SK-N-MC (cell line): ENCODE measurements at regions not wholly inside any gene's neighbourhood (a gene's known extent, or its start where the extent isn't known, plus 50 kb on each side); places are given as distances from the start of the nearest gene placed in this dataset.

Experiments used
- DNase-seq: peaks from one replicate; pipeline ENCODE4 v3.0.0-alpha.2; 2011; ENCODE audit warnings: low read depth, low spot score
- H3K27ac ChIP-seq: fragments of 200-600 bp; sonication (generic); 2 replicates; pipeline ENCODE4 v1.5.1; 2016; ENCODE audit warnings: mixed run types
- H3K36me3 ChIP-seq: fragments of 200-600 bp; sonication (generic); 2 replicates; pipeline ENCODE4 v1.6.1; 2017; ENCODE audit warnings: antibody characterized with exemption, low read length, mixed read lengths; ENCODE audit not compliant: insufficient read depth
- H3K4me3 ChIP-seq: fragments of 200-600 bp; sonication (generic); 2 replicates; pipeline ENCODE4 v1.5.1; 2016
- H3K9ac ChIP-seq: fragments of 200-600 bp; sonication (generic); 2 replicates; pipeline ENCODE4 v1.8.0; 2017; ENCODE audit warnings: mixed run types, mixed read lengths; ENCODE audit not compliant: insufficient read length
- H3K9me3 ChIP-seq: fragments of 200-600 bp; sonication (generic); 2 replicates; pipeline ENCODE4 v1.6.1; 2017; ENCODE audit warnings: low read depth, mild to moderate bottlenecking, antibody characterized with exemption, low read length, moderate library complexity, mixed read lengths
- EZH2 ChIP-seq: fragments of 200-600 bp; sonication (generic); IDR thresholded peaks from one replicate; pipeline ENCODE4 v1.6.1; 2017; ENCODE audit warnings: antibody characterized with exemption
- FOXP2 ChIP-seq: optimal IDR thresholded peaks from 2 replicates; pipeline ENCODE3; 2011; ENCODE audit warnings: mild to moderate bottlenecking, moderate library complexity; ENCODE audit not compliant: insufficient read depth; ENCODE audit errors: extremely low read length, control extremely low read depth
- POLR2AphosphoS5 ChIP-seq: IDR thresholded peaks from 2 replicates; pipeline ENCODE4 v1.6.1; 2012; ENCODE audit warnings: mild to moderate bottlenecking, low read depth, low read length, borderline replicate concordance

DNA sequence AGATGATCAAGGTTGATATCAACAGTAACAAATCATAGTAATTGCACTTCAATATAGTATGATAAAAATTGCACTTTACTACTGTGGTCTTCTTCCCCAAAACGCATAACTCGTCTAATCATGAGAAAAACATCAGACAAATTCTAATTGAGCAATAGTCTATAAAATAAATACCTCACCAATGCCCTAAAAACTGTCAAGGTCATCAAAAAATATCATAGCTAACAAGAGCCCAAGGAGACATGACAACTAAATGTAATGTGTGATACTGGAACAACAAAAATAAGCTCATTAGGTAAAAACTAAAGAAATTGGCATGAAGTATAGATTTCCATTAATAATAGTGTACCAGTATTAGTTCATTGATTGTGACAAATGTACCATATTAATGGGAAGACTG, 85.6 kb upstream of the LRRC3B start:
- H3K9me3 ChIP-seq = no peaks in the 10 kb centered on the region
- no peak overlapping the region for H3K4me3 ChIP-seq
- H3K36me3 ChIP-seq = no peaks in the 10 kb centered on the region
- TF ChIP-seq POLR2AphosphoS5 (no peak), FOXP2 (no peak), EZH2 (no peak)
- DNase-seq = no peak
- H3K9ac ChIP-seq = no peak overlapping the region
- no peak overlapping the region for H3K27ac ChIP-seq

DNA sequence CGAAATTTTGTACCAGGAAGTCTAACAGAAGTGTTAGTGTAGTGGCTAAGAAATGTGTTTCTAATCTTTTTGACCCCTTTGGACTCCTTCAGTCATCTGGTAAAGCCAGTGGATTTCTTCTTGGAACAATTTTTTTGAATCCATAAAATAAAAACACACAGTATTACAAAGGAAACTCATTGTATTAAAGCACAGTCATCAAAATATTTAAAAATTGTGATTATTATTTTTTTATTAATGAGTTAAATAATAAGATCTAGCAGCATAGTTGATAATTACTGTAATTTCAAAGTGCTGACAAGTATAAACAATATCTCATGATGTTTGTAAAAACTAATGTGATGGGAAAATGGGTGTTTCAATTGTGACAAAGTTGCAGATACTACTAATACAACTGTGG, 72.2 kb upstream of the LRRC3B start:
- H3K27ac ChIP-seq = no peak overlapping the region
- H3K4me3 ChIP-seq = no peak overlapping the region
- H3K9ac ChIP-seq = no peak overlapping the region
- no peaks in the 10 kb centered on the region for H3K9me3 ChIP-seq
- H3K36me3 ChIP-seq = no peaks in the 10 kb centered on the region
- TF ChIP-seq FOXP2 = no peak
- no peak for TF ChIP-seq POLR2AphosphoS5
- TF ChIP-seq EZH2 = no peak
- no peak for DNase-seq

DNA sequence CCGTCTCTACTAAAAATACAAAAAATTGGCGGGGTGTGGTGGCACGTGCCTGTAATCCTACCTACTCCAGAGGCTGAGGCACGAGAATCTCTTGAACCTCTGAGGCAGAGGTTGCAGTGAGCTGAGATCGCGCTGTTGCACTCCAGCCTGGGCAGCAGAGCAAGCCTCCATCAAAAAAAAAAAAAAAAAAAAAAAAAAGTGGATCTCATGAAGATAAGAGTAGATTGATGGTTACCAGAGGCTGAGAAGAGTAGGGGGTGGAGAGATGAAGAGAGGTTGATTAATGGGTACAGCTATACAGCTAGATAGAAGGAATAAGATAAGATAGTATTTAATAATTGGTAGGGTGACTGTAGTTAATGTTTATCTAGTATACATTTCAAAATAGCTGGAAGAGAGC, 65.9 kb upstream of the LRRC3B start:
- TF ChIP-seq EZH2 = no peak
- TF ChIP-seq FOXP2 = no peak
- TF ChIP-seq POLR2AphosphoS5 = no peak
- Histone ChIP-seq H3K4me3 (no peak overlapping the region), H3K36me3 (no peaks in the 10 kb centered on the region), H3K9me3 (no peaks in the 10 kb centered on the region), H3K27ac (no peak overlapping the region), H3K9ac (no peak overlapping the region)
- no peak for DNase-seq

DNA sequence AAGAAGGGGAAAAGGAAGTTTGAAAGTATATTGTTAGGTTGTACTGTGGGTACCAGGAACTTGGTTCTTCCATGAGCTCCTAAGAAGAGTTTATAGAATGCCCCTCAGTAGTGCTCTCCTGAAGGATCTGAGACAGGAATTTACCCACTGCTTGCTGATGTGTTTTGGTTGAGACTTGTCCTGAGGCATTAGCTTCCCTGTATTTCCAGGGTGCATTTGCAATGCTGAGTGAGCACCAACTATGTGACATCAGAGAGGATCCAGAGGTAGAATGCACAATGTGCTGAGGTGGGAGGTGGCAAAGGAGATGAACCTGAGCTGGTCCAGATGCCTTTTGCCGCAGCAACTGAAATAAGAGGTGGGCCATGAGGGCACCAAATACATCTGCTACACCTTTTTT, 64.3 kb upstream of the LRRC3B start:
- H3K36me3 ChIP-seq = no peaks in the 10 kb centered on the region
- no peak overlapping the region for H3K4me3 ChIP-seq
- no peak for DNase-seq
- no peak for TF ChIP-seq POLR2AphosphoS5
- TF ChIP-seq FOXP2 = no peak
- no peak for TF ChIP-seq EZH2
- H3K27ac ChIP-seq = no peak overlapping the region
- no peaks in the 10 kb centered on the region for H3K9me3 ChIP-seq
- H3K9ac ChIP-seq = no peak overlapping the region

DNA sequence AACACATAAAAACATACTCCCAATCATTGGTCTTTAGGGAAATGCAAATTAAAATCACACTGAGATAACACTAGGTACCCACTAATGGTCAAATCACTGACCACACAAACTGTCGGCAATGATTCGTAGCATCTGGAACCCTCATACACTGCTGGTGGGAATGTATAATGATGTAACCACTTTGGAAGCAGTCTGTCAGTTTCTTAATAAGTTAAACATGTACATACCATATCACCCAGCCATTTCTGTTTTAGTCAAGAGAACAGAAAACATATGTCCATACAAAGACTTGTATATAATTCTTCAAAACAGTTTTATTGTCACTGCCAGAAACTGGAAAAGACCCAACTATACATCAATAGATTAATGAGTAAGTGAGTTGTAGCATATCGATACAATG, 63.3 kb upstream of the LRRC3B start:
- Histone ChIP-seq H3K9ac (no peak overlapping the region), H3K4me3 (no peak overlapping the region), H3K36me3 (no peaks in the 10 kb centered on the region), H3K27ac (no peak overlapping the region), H3K9me3 (no peaks in the 10 kb centered on the region)
- DNase-seq = no peak
- TF ChIP-seq POLR2AphosphoS5 (no peak), EZH2 (no peak), FOXP2 (no peak)

DNA sequence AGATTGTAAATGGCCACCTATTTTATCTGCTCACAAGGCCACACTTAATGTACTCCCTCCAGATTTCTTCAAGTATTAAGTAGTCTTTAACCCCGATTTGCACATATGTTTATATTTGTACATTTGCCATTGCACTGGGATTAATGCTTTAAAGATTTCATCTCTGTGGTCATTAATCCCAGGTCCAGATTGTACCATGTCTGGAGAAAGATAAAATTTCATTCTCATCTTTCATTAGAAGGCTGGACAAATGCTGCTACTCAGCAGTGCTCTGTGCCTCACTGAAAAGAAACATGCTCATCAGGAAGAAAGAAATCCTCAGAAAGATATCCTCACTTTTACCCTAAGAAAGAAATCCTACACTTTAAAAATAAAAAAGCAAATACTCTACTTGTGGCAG, 62.5 kb upstream of the LRRC3B start:
- H3K9me3 ChIP-seq = no peaks in the 10 kb centered on the region
- no peak overlapping the region for H3K27ac ChIP-seq
- no peak for TF ChIP-seq EZH2
- TF ChIP-seq POLR2AphosphoS5 = no peak
- TF ChIP-seq FOXP2 = no peak
- H3K9ac ChIP-seq = no peak overlapping the region
- DNase-seq = no peak
- H3K4me3 ChIP-seq = no peak overlapping the region
- H3K36me3 ChIP-seq = no peaks in the 10 kb centered on the region

DNA sequence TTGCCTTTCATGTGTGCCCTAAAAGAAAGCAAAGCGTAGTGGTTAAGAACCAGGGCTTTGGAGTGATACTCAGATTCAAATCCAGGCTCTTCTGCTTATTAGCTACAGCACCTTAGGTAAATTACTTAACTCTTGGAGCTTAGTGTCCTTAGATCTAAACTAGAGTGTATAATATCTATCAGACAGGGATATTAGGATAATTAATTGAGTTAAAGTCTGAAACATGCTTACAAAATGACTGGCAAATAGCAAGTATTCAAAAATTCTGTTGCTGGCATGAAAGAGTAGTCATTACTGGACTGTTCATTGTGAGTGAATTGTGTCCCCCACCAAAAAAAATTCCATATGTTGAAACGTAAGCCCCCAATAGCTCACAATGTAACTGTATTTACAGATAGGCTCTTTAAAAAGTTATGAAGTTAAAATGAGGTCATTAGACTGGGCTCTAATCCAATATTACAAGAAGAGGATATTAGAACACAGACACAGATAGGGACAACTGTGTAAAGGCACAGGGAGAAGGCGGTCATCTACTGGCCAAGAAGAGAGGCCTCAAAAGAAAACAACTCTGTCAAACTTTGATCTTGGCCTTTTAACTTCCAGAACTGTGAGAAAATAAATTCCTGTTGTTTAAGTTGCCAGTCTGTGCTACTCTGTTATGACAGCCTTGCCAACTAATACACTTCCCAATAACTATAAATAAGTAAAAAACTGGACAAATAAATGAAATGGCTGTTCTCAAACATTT, 60.4 kb upstream of the LRRC3B start:
- H3K9ac ChIP-seq = no peak overlapping the region
- no peak for TF ChIP-seq POLR2AphosphoS5
- no peak for TF ChIP-seq EZH2
- TF ChIP-seq FOXP2 = no peak
- no peak overlapping the region for H3K4me3 ChIP-seq
- no peak for DNase-seq
- no peak overlapping the region for H3K27ac ChIP-seq
- no peaks in the 10 kb centered on the region for H3K9me3 ChIP-seq
- no peaks in the 10 kb centered on the region for H3K36me3 ChIP-seq
